NCI-H187 treated with DMSO at 0.1 percent for 48 hours (cell line): ENCODE measurements at regions not wholly inside any gene's neighbourhood (a gene's known extent, or its start where the extent isn't known, plus 50 kb on each side); places are given as distances from the start of the nearest gene placed in this dataset.

Experiments used
- DNase-seq: peaks from one replicate; lab custom pipeline; 2025; lab: John Stamatoyannopoulos, UW

DNA sequence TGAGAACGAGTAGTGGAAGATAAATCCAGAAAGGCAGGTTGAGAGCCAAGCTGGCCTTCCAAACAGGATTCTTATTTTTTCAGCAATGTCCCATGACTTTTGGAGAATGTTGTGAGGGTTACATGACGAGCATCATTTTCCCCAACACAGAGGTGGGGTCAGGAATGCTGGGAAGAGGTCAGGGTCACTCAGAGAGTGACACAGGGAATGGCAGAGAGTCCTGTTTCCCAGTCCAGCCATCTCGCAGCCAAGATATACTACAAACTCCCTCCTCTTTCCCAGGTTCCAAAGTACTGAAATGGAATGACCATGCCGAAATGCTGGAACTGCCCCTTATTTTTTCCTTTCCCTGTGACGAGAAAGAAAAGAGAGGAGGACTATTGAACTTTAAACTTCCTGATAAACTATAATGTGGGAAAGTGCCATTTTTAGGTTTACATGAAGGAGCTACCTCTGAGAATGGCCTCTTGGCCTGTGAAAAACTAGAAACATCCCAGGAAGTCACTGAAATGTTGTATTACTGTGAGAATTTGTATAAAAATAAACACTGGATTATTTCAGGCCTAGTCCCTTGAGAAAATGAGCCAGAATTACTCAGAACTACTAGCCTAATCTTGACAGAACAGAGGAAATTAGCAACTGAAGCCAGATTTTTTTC is 420.4 kb downstream of the CETN3 start:
- DNase-seq = no peak

GRCh38 chr5:89988129-89988810 is 421.3 kb downstream of the CETN3 start:
- no peak for DNase-seq

DNA sequence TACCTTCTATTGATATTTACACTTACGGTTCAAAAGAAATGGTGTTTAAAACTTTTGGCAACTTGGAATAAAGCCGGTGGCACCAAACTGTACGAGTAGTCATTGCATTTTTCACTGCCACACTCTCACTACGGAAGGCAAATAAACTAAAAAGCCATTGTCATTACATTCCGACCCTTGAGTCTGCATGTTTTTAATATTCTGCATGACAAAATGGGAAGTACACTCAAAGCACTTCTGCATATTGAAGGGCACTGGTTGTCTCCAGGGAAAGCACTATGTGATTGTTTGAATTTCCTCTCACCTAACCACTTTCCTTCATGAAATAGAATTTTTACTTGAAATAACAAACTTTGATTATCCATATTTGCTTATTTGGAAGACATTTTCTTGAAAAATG is 426.3 kb downstream of the CETN3 start:
- DNase-seq = no peak

DNA sequence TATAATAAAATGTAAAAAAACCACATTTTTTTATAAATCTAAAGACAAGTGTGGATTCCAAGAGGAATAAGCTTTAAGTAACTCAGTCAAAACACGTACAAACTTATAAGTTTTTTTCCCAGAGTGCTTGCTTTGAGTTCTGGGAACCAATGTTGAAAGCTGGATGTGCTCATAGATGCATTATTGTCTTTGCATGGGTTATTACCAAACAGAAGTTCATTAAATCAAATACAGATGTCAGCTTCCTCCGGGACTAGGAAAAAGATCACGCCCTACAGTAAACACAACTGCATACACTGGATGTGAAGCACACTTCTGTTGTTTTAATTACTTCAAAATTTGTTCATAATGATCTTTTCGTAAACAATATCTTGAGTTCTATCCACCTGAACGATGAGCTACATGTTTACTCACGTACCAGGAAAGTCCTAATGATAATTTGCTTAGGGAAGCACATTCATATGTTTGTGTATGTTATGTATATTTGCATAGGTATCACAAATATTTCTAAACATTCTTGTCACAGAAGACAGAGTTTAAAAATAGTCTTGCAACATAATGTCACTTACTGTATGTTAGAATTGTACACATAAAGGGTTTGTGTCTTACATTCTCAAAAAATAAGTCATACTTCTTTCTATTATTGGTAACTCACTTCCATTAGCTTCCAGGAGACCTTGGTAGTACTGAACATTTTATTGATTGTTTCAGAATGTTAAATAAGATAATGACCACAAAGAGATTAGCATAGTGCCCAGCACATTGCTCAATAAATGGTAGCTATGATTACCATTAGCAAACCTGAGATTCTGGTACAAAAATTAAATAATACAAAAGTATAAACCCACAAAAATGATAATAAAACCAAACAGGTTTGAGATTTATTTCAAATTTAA is 427.4 kb downstream of the CETN3 start:
- no peak for DNase-seq

DNA sequence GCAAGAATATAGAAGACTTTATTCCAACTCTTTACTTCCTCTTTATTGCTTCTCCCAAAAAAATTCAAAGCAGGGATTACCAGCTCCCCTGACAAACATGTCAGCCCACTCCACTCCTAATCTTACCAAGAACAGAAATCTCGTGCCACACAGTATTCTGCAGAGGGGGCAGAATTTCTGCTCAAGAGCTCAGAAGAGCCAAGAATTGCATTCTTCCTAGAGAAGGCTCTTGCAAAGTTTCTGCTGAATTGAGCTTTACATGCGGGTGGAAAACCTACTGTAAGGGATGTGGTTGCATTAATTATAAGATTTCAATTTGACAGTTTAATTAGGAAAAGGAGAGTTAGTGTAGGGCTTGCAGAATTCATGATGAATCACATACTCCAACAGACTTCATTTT is 428.5 kb downstream of the CETN3 start:
- no peak for DNase-seq

- DNase-seq = no peak
Measured at GRCh38 chr5:89973516-89973915, 436.0 kb downstream of the CETN3 start.

DNA sequence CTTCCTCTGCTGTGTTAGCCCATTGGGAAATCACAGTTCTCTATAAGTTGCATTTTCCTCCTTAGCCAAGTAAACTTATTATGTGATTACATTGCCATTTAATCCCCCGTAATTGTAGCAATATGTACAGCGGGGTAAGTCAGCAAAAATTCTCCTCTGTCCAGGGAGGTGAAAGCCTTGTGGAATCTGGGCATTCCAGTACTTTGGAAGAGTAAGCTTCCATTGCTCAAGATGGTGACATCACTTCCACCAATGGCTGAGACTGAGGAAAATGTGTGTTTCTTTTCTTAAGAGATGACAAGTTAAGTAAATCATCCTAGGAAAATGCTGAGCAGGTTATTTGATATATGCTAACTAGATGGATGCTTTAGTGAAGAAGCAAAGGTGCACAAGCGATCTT is 436.7 kb downstream of the CETN3 start:
- no peak for DNase-seq

- no peak for DNase-seq
Measured at GRCh38 chr5:89968958-89969381, 440.6 kb downstream of the CETN3 start.

DNA sequence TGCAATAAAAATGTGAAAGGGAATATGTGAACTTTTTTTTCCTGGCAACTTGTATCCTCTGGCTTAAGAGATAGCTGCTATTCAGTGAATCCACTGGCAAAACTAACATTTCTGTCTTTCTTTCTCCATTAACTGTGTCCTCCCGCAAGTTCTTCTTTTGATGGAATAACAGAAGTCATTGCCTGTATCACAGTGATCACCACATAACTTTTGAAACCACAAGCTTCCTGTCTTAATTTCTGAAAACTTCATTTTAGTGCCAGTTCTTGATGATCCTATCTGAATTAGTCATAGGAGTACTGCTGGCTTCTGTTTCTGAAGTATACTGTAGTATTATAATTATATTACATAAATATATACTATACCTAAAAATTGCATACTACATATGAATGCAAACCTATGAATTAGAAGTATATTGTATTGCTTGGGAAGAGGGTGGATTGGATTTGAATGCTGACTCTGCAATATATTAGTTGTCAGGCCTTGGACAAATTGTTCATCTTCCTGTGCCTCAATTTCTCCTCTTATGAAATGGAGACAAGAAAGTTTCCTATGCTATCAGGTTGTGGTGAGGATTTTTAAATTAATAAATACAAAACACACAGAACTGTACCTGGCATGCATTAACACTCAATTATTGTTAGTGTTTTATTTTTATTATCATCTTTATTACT is 441.6 kb downstream of the CETN3 start:
- DNase-seq = no peak

GRCh38 chr5:89956838-89957237 is 452.7 kb downstream of the CETN3 start:
- no peak for DNase-seq

DNA sequence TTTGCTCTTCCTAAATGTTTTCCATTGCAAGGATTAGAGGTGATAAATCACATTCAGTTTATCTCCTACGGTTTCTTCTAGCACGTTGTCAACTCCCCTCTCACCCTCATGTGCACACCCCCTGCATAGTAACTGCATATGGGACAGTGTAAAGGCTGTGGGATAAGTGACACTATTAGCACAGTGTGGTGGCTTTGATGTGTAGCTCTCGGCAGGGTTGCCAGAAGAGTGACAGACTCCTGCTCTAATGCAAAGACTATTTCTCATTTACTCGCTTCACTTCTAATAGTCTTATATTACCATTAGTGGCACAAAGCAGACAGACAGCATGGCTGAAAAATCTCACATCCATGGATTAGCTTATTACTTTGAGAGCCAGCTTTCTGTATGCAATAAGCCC is 454.6 kb downstream of the CETN3 start:
- DNase-seq = no peak

DNA sequence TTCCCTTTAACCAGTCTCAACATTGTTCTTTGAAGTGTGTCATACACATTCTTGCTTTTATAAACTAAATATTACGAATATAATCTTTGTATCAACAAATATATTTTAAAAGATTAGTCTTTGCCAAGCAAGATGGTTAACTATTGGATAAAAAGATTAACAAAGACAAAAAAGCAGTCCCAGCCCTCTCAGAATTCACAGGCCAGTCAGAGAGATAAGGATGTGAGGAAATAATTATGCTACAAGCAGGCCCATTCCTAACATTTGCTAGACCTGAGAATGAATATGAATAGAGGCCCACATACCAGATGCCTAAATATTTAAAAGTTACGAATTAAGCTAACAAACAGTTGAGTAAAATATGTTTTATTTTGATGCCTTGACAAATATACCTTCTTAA is 457.7 kb downstream of the CETN3 start:
- no peak for DNase-seq

- no peak for DNase-seq
Measured at GRCh38 chr5:89950234-89950633, 459.3 kb downstream of the CETN3 start.

DNA sequence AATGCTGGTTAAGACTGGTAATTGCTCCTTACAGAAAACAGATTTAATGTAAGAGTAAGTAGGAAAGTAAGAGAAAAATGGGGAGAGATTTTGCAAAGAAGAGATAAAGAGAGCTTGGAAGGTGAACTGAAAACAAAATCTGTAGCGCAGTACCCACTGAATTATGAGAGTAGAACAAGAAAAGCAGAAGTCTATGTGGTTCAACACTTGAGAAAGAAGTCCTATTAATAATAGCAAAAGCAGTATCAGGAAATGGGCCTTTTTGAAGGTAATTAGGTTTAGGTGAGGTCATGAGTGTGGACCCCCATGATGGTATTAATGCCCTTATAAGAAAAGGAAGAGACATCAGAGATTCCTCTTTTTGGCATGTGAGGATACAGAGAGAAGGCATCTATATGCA is 460.6 kb downstream of the CETN3 start:
- no peak for DNase-seq

DNA sequence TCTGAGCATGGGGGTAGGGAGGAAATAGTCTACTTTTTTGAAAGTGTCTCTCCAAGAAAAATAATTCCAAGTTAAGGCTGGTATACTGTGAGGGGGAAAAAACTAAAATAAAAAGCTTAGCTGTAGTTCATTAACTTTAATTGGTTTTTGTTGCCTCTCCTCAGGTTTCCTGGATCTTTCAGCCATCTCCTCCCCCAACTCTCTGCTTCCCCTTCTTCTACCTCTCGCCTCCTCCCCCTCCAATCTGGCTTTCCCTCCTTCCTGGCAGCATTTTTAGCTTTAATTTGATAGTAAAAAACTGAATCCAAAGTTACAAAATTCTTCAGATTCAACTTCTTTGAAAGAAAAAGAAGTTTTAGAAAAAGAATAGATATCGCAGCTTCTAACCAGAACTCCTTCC is 462.6 kb downstream of the CETN3 start:
- no peak for DNase-seq

DNA sequence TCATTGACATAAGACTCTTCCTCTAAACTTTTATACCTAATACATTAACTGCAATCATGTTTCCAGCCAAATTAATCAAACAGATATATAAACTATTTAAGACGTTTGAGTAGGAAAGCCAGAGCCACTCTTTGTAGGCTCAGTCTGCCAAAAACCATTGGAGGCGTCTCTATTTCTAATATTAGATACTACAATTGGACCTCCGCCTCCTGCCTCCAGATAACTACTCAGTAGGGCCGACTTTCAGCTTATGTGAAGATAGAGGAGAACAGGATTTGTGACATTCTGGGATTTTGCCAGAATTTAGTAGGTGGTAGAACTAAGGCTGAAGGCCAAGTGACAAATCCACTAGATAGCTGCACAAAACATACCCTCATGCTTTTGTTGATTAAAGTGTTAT is 463.0 kb downstream of the CETN3 start:
- DNase-seq = no peak

GRCh38 chr5:89942171-89942570 is 467.4 kb downstream of the CETN3 start:
- no peak for DNase-seq

DNA sequence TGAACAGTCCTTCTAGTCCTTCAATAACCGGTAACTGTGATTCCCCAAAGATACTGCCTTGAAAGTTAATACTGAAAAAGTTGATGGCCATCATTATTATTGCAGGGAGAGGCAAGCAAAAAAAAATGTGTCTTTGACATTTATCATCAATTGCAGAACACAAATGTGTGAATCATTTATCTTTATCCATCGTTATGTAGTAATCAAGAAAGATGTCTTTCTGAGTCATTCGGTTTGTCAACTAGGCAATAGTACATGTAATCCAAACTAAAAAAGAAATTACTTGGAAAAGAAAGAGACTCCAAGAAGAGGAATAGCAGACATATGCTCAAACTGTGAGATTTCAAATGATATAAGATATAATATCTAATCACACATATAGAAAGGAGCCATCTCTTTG is 473.0 kb downstream of the CETN3 start:
- DNase-seq = no peak

DNA sequence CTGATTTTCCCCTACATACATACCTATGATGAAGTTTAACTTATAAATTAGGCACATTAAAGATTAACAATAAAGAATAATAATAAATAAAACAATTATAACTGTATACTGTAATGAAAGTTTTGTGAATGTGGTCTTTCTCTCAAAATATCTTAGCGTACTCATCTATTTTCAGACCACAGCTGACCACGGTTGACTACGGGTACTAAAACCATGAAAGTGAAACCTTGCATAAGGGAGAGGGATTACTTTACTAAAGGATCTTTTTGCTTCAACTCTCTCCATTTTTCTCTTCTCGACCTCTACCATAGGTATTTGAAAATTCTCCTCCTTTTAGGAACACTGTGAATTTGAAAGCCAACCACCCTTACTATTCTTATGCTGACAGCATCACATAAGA is 475.5 kb downstream of the CETN3 start:
- no peak for DNase-seq

DNA sequence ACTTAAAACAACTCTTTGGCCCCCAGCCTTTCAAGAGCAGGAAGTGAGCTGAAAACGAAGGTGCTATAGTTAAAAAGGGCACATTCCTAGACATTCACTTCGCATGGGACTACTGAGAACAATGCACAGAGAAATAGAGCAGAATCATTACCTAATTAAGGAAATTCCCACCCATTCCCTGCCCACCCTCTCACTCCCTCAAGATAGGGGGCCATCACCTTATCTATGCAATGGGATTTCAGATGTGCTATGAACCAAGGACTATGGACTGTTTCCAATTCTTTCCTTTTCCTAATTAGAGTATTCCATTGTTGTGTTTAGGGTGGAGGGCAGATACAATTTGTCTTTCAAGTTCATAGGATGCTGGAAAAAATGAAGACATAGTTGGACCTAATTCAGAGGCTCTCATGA is 476.8 kb downstream of the CETN3 start:
- DNase-seq = no peak

GRCh38 chr5:89930591-89931392 is 478.8 kb downstream of the CETN3 start:
- DNase-seq = no peak

DNA sequence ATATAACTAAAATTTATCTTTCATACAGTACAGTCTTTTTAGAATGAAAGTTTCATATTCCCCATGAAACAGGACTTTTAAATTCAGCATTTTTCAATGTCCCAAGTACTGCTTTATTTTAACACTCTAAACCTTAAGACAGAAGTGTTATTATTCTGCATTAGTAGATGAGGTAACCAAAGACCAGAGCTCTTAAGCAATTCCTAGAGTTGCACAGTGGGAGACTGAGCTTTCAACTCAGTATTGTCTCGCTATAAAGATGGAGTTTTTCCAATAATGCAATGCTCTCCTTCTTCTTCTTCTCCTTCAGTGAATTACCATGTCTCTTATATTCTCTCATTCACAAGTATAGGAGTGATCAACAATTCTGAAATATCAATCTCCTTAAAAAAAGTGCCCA is 479.7 kb downstream of the CETN3 start:
- DNase-seq = no peak
